ENCODE measurements at regions not wholly inside any gene's neighbourhood (a gene's known extent, or its start where the extent isn't known, plus 50 kb on each side); places are given as distances from the start of the nearest gene placed in this dataset.

- peaks cover 11% of the 10 kb centered on the region for H3K27me3 Mint-ChIP-seq (ENCODE audit: insufficient read depth, unreplicated experiment)
- H3K4me1 Mint-ChIP-seq (ENCODE audit: insufficient read depth, unreplicated experiment) = no peaks in the 10 kb centered on the region
- POLR2A ChIA-PET = interaction anchor here (0.6 kb wide), 1 partner anchor 14 kb away, joined by 3 read pairs; no protein-coding TSS in a partner anchor
- H3K36me3 Mint-ChIP-seq (ENCODE audit: insufficient read depth, unreplicated experiment) = no peaks in the 10 kb centered on the region
- DNase-seq (ENCODE audit: unreplicated experiment) = no peak
- H3K27ac Mint-ChIP-seq (ENCODE audit: low read depth, unreplicated experiment) = no peak overlapping the region
- TF ChIP-seq CTCF (IDR thresholded peaks at IDR 0.05; ENCODE audit: unreplicated experiment) = no peak
- intact Hi-C loops (cut with micrococcal nuclease) = no loop called here
- BruUV-seq (replicated peaks) = no TSS peak
- CTCF ChIA-PET = interaction anchor here (0.6 to 0.7 kb wide), 3 partner anchors 35 to 341 kb away, joined by 3 read pairs; no protein-coding TSS in a partner anchor
- peaks cover under 1% of the 10 kb centered on the region for H3K9me3 Mint-ChIP-seq (ENCODE audit: unreplicated experiment)
- H3K4me3 Mint-ChIP-seq (ENCODE audit: unreplicated experiment) = no peak overlapping the region
Observed at GRCh38 chr9:97747201-97747965, 50.2 kb upstream of the XPA start.

- Mint-ChIP-seq H3K27me3 (ENCODE audit: insufficient read depth, unreplicated experiment) (peaks cover 11% of the 10 kb centered on the region), H3K36me3 (ENCODE audit: insufficient read depth, unreplicated experiment) (no peaks in the 10 kb centered on the region), H3K4me3 (ENCODE audit: unreplicated experiment) (no peak overlapping the region), H3K27ac (ENCODE audit: low read depth, unreplicated experiment) (no peak overlapping the region), H3K9me3 (ENCODE audit: unreplicated experiment) (no peaks in the 10 kb centered on the region), H3K4me1 (ENCODE audit: insufficient read depth, unreplicated experiment) (no peaks in the 10 kb centered on the region)
- no peak for TF ChIP-seq CTCF (IDR thresholded peaks at IDR 0.05; ENCODE audit: unreplicated experiment)
- ChIA-PET POLR2A (no interaction called here), CTCF (interaction anchor here (0.9 kb wide), 1 partner anchor 11 kb away, joined by 5 read pairs; no protein-coding TSS in a partner anchor)
- intact Hi-C loops (cut with micrococcal nuclease) = no loop called here
- no peak for DNase-seq (ENCODE audit: unreplicated experiment)
- no TSS peak for BruUV-seq (replicated peaks)
Observed at GRCh38 chr9:97748525-97748924, 51.4 kb upstream of the XPA start.

DNA sequence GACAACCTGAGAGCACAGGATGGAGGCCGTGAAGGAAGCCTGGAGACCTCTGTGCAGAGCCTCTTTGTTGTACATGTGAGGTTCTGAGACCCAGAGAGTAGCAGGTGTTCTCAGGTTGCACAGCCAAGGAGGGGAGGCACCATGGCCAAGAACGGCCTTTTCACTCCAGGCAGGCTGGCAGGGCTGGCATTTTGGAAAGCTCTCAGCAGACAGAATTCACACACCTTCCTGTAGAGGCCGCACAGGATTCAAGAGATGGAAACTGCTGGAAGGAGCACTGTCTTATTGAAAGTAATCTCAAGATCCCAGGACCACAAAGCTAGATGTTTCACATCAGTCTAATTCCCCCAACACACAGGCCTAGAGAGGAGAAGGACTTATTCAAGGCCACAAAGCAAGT lies 52.8 kb upstream of the XPA start:
- Mint-ChIP-seq H3K27ac (ENCODE audit: low read depth, unreplicated experiment) (no peak overlapping the region), H3K27me3 (ENCODE audit: insufficient read depth, unreplicated experiment) (peaks cover 11% of the 10 kb centered on the region), H3K4me1 (ENCODE audit: insufficient read depth, unreplicated experiment) (no peaks in the 10 kb centered on the region), H3K9me3 (ENCODE audit: unreplicated experiment) (no peaks in the 10 kb centered on the region), H3K36me3 (ENCODE audit: insufficient read depth, unreplicated experiment) (no peaks in the 10 kb centered on the region), H3K4me3 (ENCODE audit: unreplicated experiment) (no peak overlapping the region)
- POLR2A ChIA-PET = no interaction called here
- no peak for TF ChIP-seq CTCF (IDR thresholded peaks at IDR 0.05; ENCODE audit: unreplicated experiment)
- intact Hi-C loops (cut with micrococcal nuclease) = no loop called here
- CTCF ChIA-PET = interaction anchor here (0.6 to 1.3 kb wide), 6 partner anchors 11 to 507 kb away, joined by 3 to 4 read pairs (median 3); no protein-coding TSS in a partner anchor
- DNase-seq (ENCODE audit: unreplicated experiment) = no peak
- no TSS peak for BruUV-seq (replicated peaks)

GRCh38 chr9:97751531-97751930 lies 54.4 kb upstream of the XPA start:
- no peaks in the 10 kb centered on the region for H3K27me3 Mint-ChIP-seq (ENCODE audit: insufficient read depth, unreplicated experiment)
- no peak for TF ChIP-seq CTCF (IDR thresholded peaks at IDR 0.05; ENCODE audit: unreplicated experiment)
- ChIA-PET POLR2A (interaction anchor here (0.9 kb wide), 1 partner anchor 14 kb away, joined by 3 read pairs; no protein-coding TSS in a partner anchor), CTCF (interaction anchor here (0.6 to 1.2 kb wide), 3 partner anchors 8 to 482 kb away, joined by 3 to 4 read pairs (median 3); no protein-coding TSS in a partner anchor)
- no peak for DNase-seq (ENCODE audit: unreplicated experiment)
- no peaks in the 10 kb centered on the region for H3K4me1 Mint-ChIP-seq (ENCODE audit: insufficient read depth, unreplicated experiment)
- intact Hi-C loops (cut with micrococcal nuclease) = no loop called here
- no peaks in the 10 kb centered on the region for H3K9me3 Mint-ChIP-seq (ENCODE audit: unreplicated experiment)
- no TSS peak for BruUV-seq (replicated peaks)
- no peak overlapping the region for H3K4me3 Mint-ChIP-seq (ENCODE audit: unreplicated experiment)
- no peaks in the 10 kb centered on the region for H3K36me3 Mint-ChIP-seq (ENCODE audit: insufficient read depth, unreplicated experiment)
- H3K27ac Mint-ChIP-seq (ENCODE audit: low read depth, unreplicated experiment) = no peak overlapping the region

All from MCF 10A (cell line).